ENCODE measurements at regions not wholly inside any gene's neighbourhood (a gene's known extent, or its start where the extent isn't known, plus 50 kb on each side); places are given as distances from the start of the nearest gene placed in this dataset.

DNA sequence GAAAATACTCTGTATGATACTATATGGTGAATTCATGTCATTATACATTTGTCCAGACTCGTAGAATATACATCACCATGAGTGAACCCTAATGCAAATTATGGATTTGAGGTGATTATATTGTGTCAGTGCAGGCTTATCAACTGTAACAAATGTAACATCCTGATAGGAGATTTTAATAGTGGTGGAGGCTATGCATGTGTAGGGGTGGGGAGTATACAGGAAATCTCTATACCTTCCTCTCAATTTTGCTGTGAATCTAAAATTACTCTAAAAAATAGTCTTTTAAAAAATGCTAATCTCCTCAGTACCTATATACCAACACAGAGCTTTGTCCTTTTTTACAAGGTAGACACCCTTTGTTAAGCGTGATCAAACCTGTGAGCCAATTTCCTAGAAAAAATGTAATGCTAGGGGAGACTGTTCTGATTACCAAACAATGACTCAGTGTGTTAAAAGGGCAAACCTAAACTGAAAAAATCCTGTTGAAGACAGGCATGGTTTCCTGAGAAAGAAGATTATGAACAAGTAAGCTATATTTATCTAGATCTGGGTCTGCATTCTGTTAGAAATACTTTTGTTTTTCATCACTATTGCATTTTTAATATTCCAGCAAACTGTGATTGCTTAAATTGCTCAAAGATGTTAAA, 170.9 kb downstream of the DUSP6 start:
- peaks cover 0 to 2% (median 0%) of the 10 kb centered on the region in 8 donors for H3K9me3 Mint-ChIP-seq
- Histone ChIP-seq H3K36me3 (ENCODE audit: insufficient read depth, low read length) (no peaks in the 10 kb centered on the region), H3K4me3 (ENCODE audit: low read length in 2 of 2) (no peak overlapping the region), H3K27me3 (ENCODE audit: insufficient read depth, low read length) (no peaks in the 10 kb centered on the region), H3K4me1 (ENCODE audit: insufficient read depth, low read length) (peaks cover 7% of the 10 kb centered on the region), H3K27ac (ENCODE audit: low read depth, low read length) (no peak overlapping the region), H3K9me3 (ENCODE audit: control insufficient read depth in 1 of 2, low read length in 2 of 2) (no peaks in the 10 kb centered on the region)
- ChIA-PET POLR2A (ENCODE audit: partially characterized antibody) (no interaction called here), CTCF (ENCODE audit: partially characterized antibody) (no interaction called here)
- intact Hi-C loops (cut with micrococcal nuclease) = no loop called here
- no peak overlapping the region for H3K4me3 Mint-ChIP-seq
- DNase-seq = no peak
- peaks cover 0 to 8% (median 8%) of the 10 kb centered on the region in 4 donors for H3K4me1 Mint-ChIP-seq
- H3K36me3 Mint-ChIP-seq = no peaks in the 10 kb centered on the region
- H3K27ac Mint-ChIP-seq = no peak overlapping the region
- H3K27me3 Mint-ChIP-seq = no peaks in the 10 kb centered on the region

DNA sequence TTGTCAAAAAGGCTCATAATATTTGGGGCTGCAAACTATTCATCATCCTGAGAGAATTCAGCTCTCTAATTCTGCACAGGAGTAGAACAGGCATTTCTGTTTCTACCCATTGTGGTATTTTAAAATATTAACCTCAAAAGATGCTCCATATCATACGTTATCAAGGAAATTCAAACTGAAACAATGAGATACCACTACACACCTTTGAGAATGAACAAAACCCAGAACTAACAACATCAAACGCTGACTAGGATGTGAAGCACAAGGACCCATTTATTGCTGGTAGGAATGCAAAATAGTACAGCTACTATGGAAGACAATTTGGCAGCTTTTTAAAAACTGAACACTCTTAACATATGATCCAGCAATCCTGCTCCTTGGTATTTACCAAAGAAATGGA, 171.8 kb downstream of the DUSP6 start:
- no peak for DNase-seq
- no peak overlapping the region for H3K4me3 ChIP-seq (ENCODE audit: low read length in 2 of 2)
- no peaks in the 10 kb centered on the region for H3K36me3 ChIP-seq (ENCODE audit: insufficient read depth, low read length)
- no peaks in the 10 kb centered on the region for H3K27me3 ChIP-seq (ENCODE audit: insufficient read depth, low read length)
- no peaks in the 10 kb centered on the region for H3K36me3 Mint-ChIP-seq
- H3K4me1 Mint-ChIP-seq = peaks cover 0 to 8% (median 8%) of the 10 kb centered on the region in 4 donors
- H3K27ac Mint-ChIP-seq = no peak overlapping the region
- H3K4me3 Mint-ChIP-seq = no peak overlapping the region
- H3K9me3 ChIP-seq (ENCODE audit: control insufficient read depth in 1 of 2, low read length in 2 of 2) = no peaks in the 10 kb centered on the region
- no peak overlapping the region for H3K27ac ChIP-seq (ENCODE audit: low read depth, low read length)
- ChIA-PET CTCF (ENCODE audit: partially characterized antibody) (no interaction called here), POLR2A (ENCODE audit: partially characterized antibody) (no interaction called here)
- no peaks in the 10 kb centered on the region for H3K9me3 Mint-ChIP-seq
- H3K4me1 ChIP-seq (ENCODE audit: insufficient read depth, low read length) = peaks cover 7% of the 10 kb centered on the region
- H3K27me3 Mint-ChIP-seq = no peaks in the 10 kb centered on the region
- intact Hi-C loops (cut with micrococcal nuclease) = no loop called here

DNA sequence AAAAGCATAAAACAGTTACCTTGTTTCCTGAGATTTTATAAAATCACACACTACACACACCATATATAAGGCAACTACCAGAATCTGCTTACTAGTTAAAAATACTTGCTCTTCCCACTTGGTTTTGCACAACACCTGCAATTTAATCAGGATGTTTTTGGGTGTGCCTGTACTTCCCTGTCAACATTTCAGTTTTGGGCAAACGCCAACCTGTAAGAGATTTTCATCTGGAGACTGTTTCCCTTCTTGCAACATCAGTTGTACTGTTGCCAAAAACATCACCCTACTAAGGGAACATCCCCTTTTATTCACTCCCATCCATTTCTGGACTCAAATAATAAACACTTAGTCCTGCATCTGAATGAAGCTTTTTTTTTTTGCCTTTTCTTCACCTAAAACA, 172.3 kb downstream of the DUSP6 start:
- CTCF ChIA-PET (ENCODE audit: partially characterized antibody) = no interaction called here
- POLR2A ChIA-PET (ENCODE audit: partially characterized antibody) = no interaction called here
- intact Hi-C loops (cut with micrococcal nuclease) = no loop called here

GRCh38 chr12:89179245-89179644, 173.1 kb downstream of the DUSP6 start:
- H3K9me3 Mint-ChIP-seq = no peaks in the 10 kb centered on the region
- H3K9me3 ChIP-seq (ENCODE audit: control insufficient read depth in 1 of 2, low read length in 2 of 2) = no peaks in the 10 kb centered on the region
- DNase-seq = no peak
- H3K27me3 ChIP-seq (ENCODE audit: insufficient read depth, low read length) = no peaks in the 10 kb centered on the region
- no peaks in the 10 kb centered on the region for H3K36me3 Mint-ChIP-seq
- CTCF ChIA-PET (ENCODE audit: partially characterized antibody) = no interaction called here
- no peak overlapping the region for H3K27ac Mint-ChIP-seq
- H3K4me3 ChIP-seq (ENCODE audit: low read length in 2 of 2) = no peak overlapping the region
- no peaks in the 10 kb centered on the region for H3K27me3 Mint-ChIP-seq
- POLR2A ChIA-PET (ENCODE audit: partially characterized antibody) = no interaction called here
- intact Hi-C loops (cut with micrococcal nuclease) = no loop called here
- peaks cover 0 to 8% (median 8%) of the 10 kb centered on the region in 4 donors for H3K4me1 Mint-ChIP-seq
- peaks cover 7% of the 10 kb centered on the region for H3K4me1 ChIP-seq (ENCODE audit: insufficient read depth, low read length)
- no peaks in the 10 kb centered on the region for H3K36me3 ChIP-seq (ENCODE audit: insufficient read depth, low read length)
- H3K27ac ChIP-seq (ENCODE audit: low read depth, low read length) = no peak overlapping the region
- no peak overlapping the region for H3K4me3 Mint-ChIP-seq

More for the DNA sequence above, 172.3 kb downstream of the DUSP6 start:
- Mint-ChIP-seq H3K4me3 (no peak overlapping the region), H3K9me3 (no peaks in the 10 kb centered on the region), H3K27ac (no peak overlapping the region), H3K4me1 (peaks cover 0 to 8% (median 8%) of the 10 kb centered on the region in 4 donors), H3K36me3 (no peaks in the 10 kb centered on the region), H3K27me3 (no peaks in the 10 kb centered on the region)
- Histone ChIP-seq H3K4me1 (ENCODE audit: insufficient read depth, low read length) (peaks cover 7% of the 10 kb centered on the region), H3K27me3 (ENCODE audit: insufficient read depth, low read length) (no peaks in the 10 kb centered on the region), H3K27ac (ENCODE audit: low read depth, low read length) (no peak overlapping the region), H3K36me3 (ENCODE audit: insufficient read depth, low read length) (no peaks in the 10 kb centered on the region), H3K4me3 (ENCODE audit: low read length in 2 of 2) (no peak overlapping the region), H3K9me3 (ENCODE audit: control insufficient read depth in 1 of 2, low read length in 2 of 2) (no peaks in the 10 kb centered on the region)
- DNase-seq = no peak

DNA sequence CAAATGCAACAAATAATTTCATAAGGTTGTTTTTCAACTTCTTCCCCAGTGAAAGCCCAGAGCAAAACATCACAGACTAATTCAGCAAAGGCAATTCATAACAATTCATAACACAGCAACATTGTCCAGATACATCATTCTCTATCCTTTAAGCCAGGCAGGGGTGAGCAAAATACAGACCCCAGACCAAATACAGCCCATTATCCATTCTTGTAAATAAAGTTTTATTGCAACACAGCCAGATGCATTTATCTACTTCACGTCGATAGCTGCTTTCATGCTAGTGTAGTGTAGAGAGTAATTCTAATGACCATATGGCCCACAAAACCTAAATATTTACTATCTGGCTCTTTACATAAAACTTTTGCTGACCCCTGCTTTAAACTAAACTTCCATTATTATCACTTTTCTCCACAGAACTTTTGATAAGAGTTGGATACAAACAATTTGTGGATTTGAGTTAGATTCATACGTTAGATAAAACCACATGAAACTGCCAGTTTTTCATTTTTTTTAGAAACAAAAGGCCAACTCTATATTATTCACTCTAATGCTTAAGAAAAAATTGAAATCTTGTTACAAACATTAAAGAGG, 174.4 kb downstream of the DUSP6 start:
- ChIA-PET CTCF (ENCODE audit: partially characterized antibody) (no interaction called here), POLR2A (ENCODE audit: partially characterized antibody) (no interaction called here)
- intact Hi-C loops (cut with micrococcal nuclease) = no loop called here
- H3K4me1 ChIP-seq (ENCODE audit: insufficient read depth, low read length) = peaks cover 7% of the 10 kb centered on the region
- no peaks in the 10 kb centered on the region for H3K27me3 ChIP-seq (ENCODE audit: insufficient read depth, low read length)
- Mint-ChIP-seq H3K27ac (no peak overlapping the region), H3K36me3 (no peaks in the 10 kb centered on the region), H3K27me3 (no peaks in the 10 kb centered on the region), H3K4me1 (peaks cover 0 to 8% (median 8%) of the 10 kb centered on the region in 4 donors), H3K4me3 (no peak overlapping the region), H3K9me3 (no peaks in the 10 kb centered on the region)
- H3K4me3 ChIP-seq (ENCODE audit: low read length in 2 of 2) = no peak overlapping the region
- H3K36me3 ChIP-seq (ENCODE audit: insufficient read depth, low read length) = no peaks in the 10 kb centered on the region
- DNase-seq = no peak
- no peaks in the 10 kb centered on the region for H3K9me3 ChIP-seq (ENCODE audit: control insufficient read depth in 1 of 2, low read length in 2 of 2)
- no peak overlapping the region for H3K27ac ChIP-seq (ENCODE audit: low read depth, low read length)

- H3K4me3 ChIP-seq (ENCODE audit: low read length in 2 of 2) = no peak overlapping the region
- H3K27ac ChIP-seq (ENCODE audit: low read depth, low read length) = no peak overlapping the region
- H3K4me3 Mint-ChIP-seq = no peak overlapping the region
- peaks cover 0 to 4% (median 0%) of the 10 kb centered on the region in 8 donors for H3K9me3 Mint-ChIP-seq
- DNase-seq = no peak
- H3K27me3 Mint-ChIP-seq = no peaks in the 10 kb centered on the region
- no peaks in the 10 kb centered on the region for H3K9me3 ChIP-seq (ENCODE audit: control insufficient read depth in 1 of 2, low read length in 2 of 2)
- no peaks in the 10 kb centered on the region for H3K27me3 ChIP-seq (ENCODE audit: insufficient read depth, low read length)
- ChIA-PET CTCF (ENCODE audit: partially characterized antibody) (no interaction called here), POLR2A (ENCODE audit: partially characterized antibody) (no interaction called here)
- H3K4me1 ChIP-seq (ENCODE audit: insufficient read depth, low read length) = peaks cover 7% of the 10 kb centered on the region
- H3K27ac Mint-ChIP-seq = no peak overlapping the region
- no peaks in the 10 kb centered on the region for H3K36me3 Mint-ChIP-seq
- intact Hi-C loops (cut with micrococcal nuclease) = no loop called here
- H3K4me1 Mint-ChIP-seq = peaks cover 0 to 8% (median 8%) of the 10 kb centered on the region in 4 donors
- no peaks in the 10 kb centered on the region for H3K36me3 ChIP-seq (ENCODE audit: insufficient read depth, low read length)
Observed at GRCh38 chr12:89176676-89177075, 175.6 kb downstream of the DUSP6 start.

GRCh38 chr12:89173678-89174077, 178.6 kb downstream of the DUSP6 start:
- Histone ChIP-seq H3K36me3 (ENCODE audit: insufficient read depth, low read length) (no peaks in the 10 kb centered on the region), H3K9me3 (ENCODE audit: control insufficient read depth in 1 of 2, low read length in 2 of 2) (no peaks in the 10 kb centered on the region), H3K4me3 (ENCODE audit: low read length in 2 of 2) (no peak overlapping the region), H3K27me3 (ENCODE audit: insufficient read depth, low read length) (no peaks in the 10 kb centered on the region), H3K4me1 (ENCODE audit: insufficient read depth, low read length) (no peaks in the 10 kb centered on the region), H3K27ac (ENCODE audit: low read depth, low read length) (no peak overlapping the region)
- no peak overlapping the region for H3K27ac Mint-ChIP-seq
- no peak overlapping the region for H3K4me3 Mint-ChIP-seq
- intact Hi-C loops (cut with micrococcal nuclease) = no loop called here
- ChIA-PET CTCF (ENCODE audit: partially characterized antibody) (no interaction called here), POLR2A (ENCODE audit: partially characterized antibody) (no interaction called here)
- no peaks in the 10 kb centered on the region for H3K4me1 Mint-ChIP-seq
- H3K9me3 Mint-ChIP-seq = peaks cover 0 to 4% (median 0%) of the 10 kb centered on the region in 8 donors
- no peaks in the 10 kb centered on the region for H3K27me3 Mint-ChIP-seq
- no peak for DNase-seq
- H3K36me3 Mint-ChIP-seq = no peaks in the 10 kb centered on the region

Measured in CD4-positive, alpha-beta memory T cell (primary cell).